ENCODE measurements at regions not wholly inside any gene's neighbourhood (a gene's known extent, or its start where the extent isn't known, plus 50 kb on each side); places are given as distances from the start of the nearest gene placed in this dataset.

GRCh38 chr14:71179066-71179465 lies 271.8 kb downstream of the PCNX1 start:
- no peaks in the 10 kb centered on the region for H3K9me3 ChIP-seq (ENCODE audit: insufficient read depth, low read depth)
- no peaks in the 10 kb centered on the region for H3K27me3 ChIP-seq (ENCODE audit: insufficient read depth, low read depth)
- BruUV-seq (replicated peaks) = no TSS peak
- H3K79me2 ChIP-seq (ENCODE audit: low read depth) = no peaks in the 10 kb centered on the region
- no peaks in the 10 kb centered on the region for H3K36me3 ChIP-seq (ENCODE audit: low read depth)
- no peaks in the 10 kb centered on the region; the same call in 1 of the 2 replicates for H3K9me2 ChIP-seq (ENCODE audit: insufficient read depth)
- TF ChIP-seq, protein P1, sequence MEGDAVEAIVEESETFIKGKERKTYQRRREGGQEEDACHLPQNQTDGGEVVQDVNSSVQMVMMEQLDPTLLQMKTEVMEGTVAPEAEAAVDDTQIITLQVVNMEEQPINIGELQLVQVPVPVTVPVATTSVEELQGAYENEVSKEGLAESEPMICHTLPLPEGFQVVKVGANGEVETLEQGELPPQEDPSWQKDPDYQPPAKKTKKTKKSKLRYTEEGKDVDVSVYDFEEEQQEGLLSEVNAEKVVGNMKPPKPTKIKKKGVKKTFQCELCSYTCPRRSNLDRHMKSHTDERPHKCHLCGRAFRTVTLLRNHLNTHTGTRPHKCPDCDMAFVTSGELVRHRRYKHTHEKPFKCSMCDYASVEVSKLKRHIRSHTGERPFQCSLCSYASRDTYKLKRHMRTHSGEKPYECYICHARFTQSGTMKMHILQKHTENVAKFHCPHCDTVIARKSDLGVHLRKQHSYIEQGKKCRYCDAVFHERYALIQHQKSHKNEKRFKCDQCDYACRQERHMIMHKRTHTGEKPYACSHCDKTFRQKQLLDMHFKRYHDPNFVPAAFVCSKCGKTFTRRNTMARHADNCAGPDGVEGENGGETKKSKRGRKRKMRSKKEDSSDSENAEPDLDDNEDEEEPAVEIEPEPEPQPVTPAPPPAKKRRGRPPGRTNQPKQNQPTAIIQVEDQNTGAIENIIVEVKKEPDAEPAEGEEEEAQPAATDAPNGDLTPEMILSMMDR (conservative IDR thresholded peaks at IDR 0.05) = no peak
- TF ChIP-seq EZH2 (IDR thresholded peaks at IDR 0.05; ENCODE audit: low read depth) = no peak
- peaks cover 20% of the 10 kb centered on the region for H3K4me1 ChIP-seq (replicated peaks; ENCODE audit: insufficient read depth)
- no peak overlapping the region for H3K4me3 ChIP-seq
- H3K27ac ChIP-seq = no peak overlapping the region
- no peak overlapping the region for H3K4me2 ChIP-seq
- CTCF ChIA-PET = interaction anchor here (0.6 kb wide), 1 partner anchor 35 kb away, joined by 3 read pairs; no protein-coding TSS in a partner anchor
- no peak for DNase-seq
- intact Hi-C loops (cut with micrococcal nuclease; ENCODE audit: unreplicated experiment) = no loop called here
- POLR2A ChIA-PET (ENCODE audit: unreplicated experiment) = no interaction called here
- no peak overlapping the region for H2AFZ ChIP-seq
- H3F3A ChIP-seq (ENCODE audit: insufficient read depth, low read depth) = 0 out of 2 replicates have a peak, but pooled peaks cover 6% of the 10 kb centered on the region
- no peaks in the 10 kb centered on the region for H4K20me1 ChIP-seq (ENCODE audit: insufficient read depth)

- H3K79me2 ChIP-seq (ENCODE audit: low read depth) = no peaks in the 10 kb centered on the region
- H3K4me2 ChIP-seq = no peak overlapping the region
- H3K4me1 ChIP-seq (replicated peaks; ENCODE audit: insufficient read depth) = peaks cover 14% of the 10 kb centered on the region
- no peaks in the 10 kb centered on the region; the same call in 1 of the 2 replicates for H3K9me2 ChIP-seq (ENCODE audit: insufficient read depth)
- no peaks in the 10 kb centered on the region for H3K9me3 ChIP-seq (ENCODE audit: insufficient read depth, low read depth)
- 0 out of 2 replicates have a peak, but pooled peaks cover 6% of the 10 kb centered on the region for H3F3A ChIP-seq (ENCODE audit: insufficient read depth, low read depth)
- no peak overlapping the region for H2AFZ ChIP-seq
- intact Hi-C loops (cut with micrococcal nuclease; ENCODE audit: unreplicated experiment) = no loop called here
- H3K4me3 ChIP-seq = no peak overlapping the region
- ChIA-PET POLR2A (ENCODE audit: unreplicated experiment) (no interaction called here), CTCF (no interaction called here)
- TF ChIP-seq, protein P1 (conservative IDR thresholded peaks at IDR 0.05) = no peak
- no peak for TF ChIP-seq EZH2 (IDR thresholded peaks at IDR 0.05; ENCODE audit: low read depth)
- H4K20me1 ChIP-seq (ENCODE audit: insufficient read depth) = no peaks in the 10 kb centered on the region
- BruUV-seq (replicated peaks) = no TSS peak
- no peaks in the 10 kb centered on the region for H3K36me3 ChIP-seq (ENCODE audit: low read depth)
- no peak for DNase-seq
- no peak overlapping the region for H3K27ac ChIP-seq
- H3K27me3 ChIP-seq (ENCODE audit: insufficient read depth, low read depth) = no peaks in the 10 kb centered on the region
Observed at GRCh38 chr14:71180397-71180796, 273.1 kb downstream of the PCNX1 start.

DNA sequence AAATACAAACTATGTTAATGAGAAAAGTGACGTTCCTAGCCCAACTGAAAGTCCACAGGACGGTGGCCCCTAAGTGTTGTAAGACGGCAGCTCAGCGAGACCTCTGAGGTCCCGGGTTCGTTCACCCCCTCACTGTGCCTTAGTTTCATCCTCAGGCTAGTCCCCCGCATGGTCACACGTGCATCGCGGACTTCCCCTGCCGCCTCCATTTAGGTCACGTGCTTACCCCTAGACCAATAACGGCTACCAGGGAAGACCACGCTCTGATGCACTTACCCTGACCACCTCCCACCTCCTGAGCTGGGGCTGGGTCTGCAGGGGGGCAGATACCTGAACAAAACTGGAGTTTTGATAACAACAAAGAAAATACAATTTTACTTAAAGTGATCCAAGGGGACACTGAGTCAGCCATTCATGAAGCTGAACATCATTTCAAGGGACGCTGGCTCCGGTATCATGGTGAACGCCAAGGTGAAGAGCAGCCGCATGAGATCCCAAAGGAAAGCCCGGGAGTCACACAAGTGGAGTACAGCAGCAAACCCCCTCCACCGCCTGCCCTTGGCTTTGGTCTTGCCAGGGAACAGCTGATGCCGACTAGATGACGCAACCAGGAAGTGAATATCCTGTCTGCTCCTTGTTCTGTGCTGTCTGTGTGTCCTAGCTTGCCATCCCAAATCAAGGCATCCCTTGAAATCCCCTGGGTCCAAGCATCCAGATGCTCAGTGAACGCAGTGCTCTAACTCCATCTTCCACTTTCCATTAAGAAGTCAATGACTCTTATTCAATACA lies 274.1 kb downstream of the PCNX1 start:
- H3K79me2 ChIP-seq (ENCODE audit: low read depth) = no peaks in the 10 kb centered on the region
- ChIA-PET CTCF (no interaction called here), POLR2A (ENCODE audit: unreplicated experiment) (no interaction called here)
- H3K9me3 ChIP-seq (ENCODE audit: insufficient read depth, low read depth) = no peaks in the 10 kb centered on the region
- H3K27me3 ChIP-seq (ENCODE audit: insufficient read depth, low read depth) = no peaks in the 10 kb centered on the region
- TF ChIP-seq, protein P1 (conservative IDR thresholded peaks at IDR 0.05) = no peak
- TF ChIP-seq EZH2 (IDR thresholded peaks at IDR 0.05; ENCODE audit: low read depth) = no peak
- no peak overlapping the region for H2AFZ ChIP-seq
- H3K36me3 ChIP-seq (ENCODE audit: low read depth) = no peaks in the 10 kb centered on the region
- no peak overlapping the region for H3K4me3 ChIP-seq
- no peaks in the 10 kb centered on the region for H4K20me1 ChIP-seq (ENCODE audit: insufficient read depth)
- no peaks in the 10 kb centered on the region; the same call in 1 of the 2 replicates for H3K9me2 ChIP-seq (ENCODE audit: insufficient read depth)
- no peaks in the 10 kb centered on the region for H3F3A ChIP-seq (ENCODE audit: insufficient read depth, low read depth)
- H3K4me1 ChIP-seq (replicated peaks; ENCODE audit: insufficient read depth) = 0 out of 2 replicates have a peak, but pooled peaks cover 4% of the 10 kb centered on the region
- no peak overlapping the region for H3K27ac ChIP-seq
- no peak for DNase-seq
- intact Hi-C loops (cut with micrococcal nuclease; ENCODE audit: unreplicated experiment) = no loop called here
- H3K4me2 ChIP-seq = no peak overlapping the region
- no TSS peak for BruUV-seq (replicated peaks)

Data from PC-9 (cell line).